Osteoblast (primary cell): ENCODE measurements at regions not wholly inside any gene's neighbourhood (a gene's known extent, or its start where the extent isn't known, plus 50 kb on each side); places are given as distances from the start of the nearest gene placed in this dataset.

ENCODE experiments used
- DNase-seq: peaks from one replicate; pipeline ENCODE4 v3.0.0; 2011; ENCODE audit warnings: low spot score, mixed read lengths; ENCODE audit not compliant: insufficient read length; ENCODE audit errors: missing footprints
- H2AFZ ChIP-seq: 2 replicates; pipeline ENCODE4 v1.6.0; 2011; ENCODE audit warnings: mild to moderate bottlenecking, low read length
- H3K27ac ChIP-seq: 2 replicates; pipeline ENCODE4 v1.5.1; 2011; ENCODE audit warnings: mild to moderate bottlenecking, low read depth, low read length, moderate library complexity
- H3K27me3 ChIP-seq: 2 replicates; pipeline ENCODE4 v1.6.0; 2012; ENCODE audit warnings: mild to moderate bottlenecking, control low read depth, inconsistent platforms, low read length, moderate library complexity; ENCODE audit not compliant: insufficient read depth
- H3K36me3 ChIP-seq: 2 replicates; pipeline ENCODE4 v1.5.1; 2011; ENCODE audit warnings: mild to moderate bottlenecking, low read length, control low read depth, moderate library complexity; ENCODE audit not compliant: insufficient read depth
- H3K4me1 ChIP-seq: 2 replicates; pipeline ENCODE4 v1.5.1; 2011; ENCODE audit warnings: mild to moderate bottlenecking, low read length, control low read depth, moderate library complexity; ENCODE audit not compliant: insufficient read depth
- H3K4me2 ChIP-seq: 2 replicates; pipeline ENCODE4 v1.6.0; 2011; ENCODE audit warnings: mild to moderate bottlenecking, low read length; ENCODE audit not compliant: insufficient read depth
- H3K4me3 ChIP-seq: fragments of 200-600 bp; sonication (generic); 3 replicates; pipeline ENCODE4 v1.5.1; 2012; ENCODE audit warnings: mild to moderate bottlenecking, low read length, inconsistent platforms; ENCODE audit not compliant: insufficient read depth
- H3K79me2 ChIP-seq: 2 replicates; pipeline ENCODE4 v1.6.0; 2012; ENCODE audit warnings: mild to moderate bottlenecking, low read length, control low read depth, inconsistent platforms; ENCODE audit not compliant: insufficient read depth
- H3K9me3 ChIP-seq: 2 replicates; pipeline ENCODE4 v1.5.1; 2011; ENCODE audit warnings: low read depth, low read length, control low read depth
- H4K20me1 ChIP-seq: 2 replicates; pipeline ENCODE4 v1.6.0; 2012; ENCODE audit warnings: mild to moderate bottlenecking, low read length, control low read depth; ENCODE audit not compliant: insufficient read depth
- CTCF ChIP-seq: IDR thresholded peaks from 2 replicates; pipeline ENCODE4 v1.5.1; 2011; ENCODE audit warnings: mild to moderate bottlenecking, low read depth, low read length, moderate library complexity; ENCODE audit errors: extremely low read depth

DNA sequence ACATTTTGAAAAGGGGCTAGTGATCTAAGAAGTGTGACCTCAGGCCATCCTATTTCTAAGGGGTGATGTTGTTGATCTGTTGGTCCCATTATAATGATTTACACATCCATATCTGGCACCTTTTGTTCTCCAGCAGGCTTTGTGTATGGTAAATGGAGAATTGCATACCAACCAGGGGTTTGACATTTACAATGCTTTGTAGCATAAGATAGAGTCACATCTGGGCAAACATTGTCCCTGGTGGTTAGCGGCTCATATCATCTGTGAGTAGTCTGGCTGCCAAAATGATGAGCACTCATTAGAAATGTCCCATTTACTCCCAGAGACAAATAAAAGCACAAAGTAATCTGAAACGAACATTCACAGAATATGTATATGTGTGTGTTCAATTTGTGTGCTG, 1775.5 kb upstream of the CELF4 start:
- H3K4me1 ChIP-seq, result no peaks in the 10 kb centered on the region
- H3K9me3 ChIP-seq, result no peaks in the 10 kb centered on the region
- no peak overlapping the region for H2AFZ ChIP-seq
- no peaks in the 10 kb centered on the region for H3K27me3 ChIP-seq
- DNase-seq, result no peak
- H4K20me1 ChIP-seq, result no peaks in the 10 kb centered on the region
- TF ChIP-seq CTCF, result no peak
- no peaks in the 10 kb centered on the region for H3K36me3 ChIP-seq
- no peaks in the 10 kb centered on the region for H3K79me2 ChIP-seq
- H3K4me2 ChIP-seq, result no peak overlapping the region
- no peak overlapping the region for H3K4me3 ChIP-seq
- no peak overlapping the region for H3K27ac ChIP-seq

- H3K4me3 ChIP-seq, result no peak overlapping the region
- H3K27ac ChIP-seq, result no peak overlapping the region
- H3K79me2 ChIP-seq, result no peaks in the 10 kb centered on the region
- no peaks in the 10 kb centered on the region for H3K9me3 ChIP-seq
- H2AFZ ChIP-seq, result no peak overlapping the region
- H3K4me2 ChIP-seq, result no peak overlapping the region
- H3K36me3 ChIP-seq, result no peaks in the 10 kb centered on the region
- no peaks in the 10 kb centered on the region for H3K4me1 ChIP-seq
- no peaks in the 10 kb centered on the region for H3K27me3 ChIP-seq
- TF ChIP-seq CTCF, result no peak
- no peak for DNase-seq
- no peaks in the 10 kb centered on the region for H4K20me1 ChIP-seq
These were observed 1774.8 kb upstream of the CELF4 start for GRCh38 chr18:39340418-39340817.

DNA sequence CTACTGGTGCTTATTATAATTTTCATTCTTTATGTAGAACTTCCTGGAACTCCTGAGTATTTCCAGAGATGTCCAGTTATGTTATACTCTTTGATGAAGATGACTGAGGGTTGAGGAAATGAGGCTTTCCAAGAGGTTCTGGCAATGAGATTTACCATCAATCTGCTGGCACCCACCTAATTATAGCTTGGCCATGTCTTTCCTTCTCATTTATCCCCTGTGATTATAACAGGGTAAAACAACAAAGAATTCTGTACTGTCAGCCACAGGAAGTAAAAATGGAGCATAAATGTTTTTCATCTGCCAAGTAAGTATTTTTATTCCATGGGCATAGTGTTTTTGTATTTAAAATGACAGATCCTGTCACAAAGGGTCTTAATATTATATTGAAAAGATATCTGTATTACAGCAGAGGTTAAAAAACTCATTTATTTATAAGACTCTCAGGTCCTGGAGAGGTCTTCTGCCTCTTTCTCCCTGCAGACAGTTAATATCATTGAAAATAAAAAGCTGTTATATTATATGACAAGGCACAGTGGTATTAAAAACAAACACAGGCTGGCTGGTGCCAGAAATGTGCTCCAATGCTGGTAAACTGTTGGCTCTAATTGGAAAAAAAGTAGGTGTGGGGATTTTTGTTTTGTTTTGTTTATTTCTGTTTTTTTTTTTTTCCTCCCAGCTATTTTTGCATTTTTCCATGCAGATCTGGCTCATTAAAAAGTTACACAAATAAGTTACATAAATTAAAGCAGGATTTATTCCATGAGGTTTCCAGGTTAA, 1764.1 kb upstream of the CELF4 start:
- no peak for TF ChIP-seq CTCF
- no peak for DNase-seq

GRCh38 chr18:39326772-39327171, 1761.2 kb upstream of the CELF4 start:
- Histone ChIP-seq H3K27me3 (no peaks in the 10 kb centered on the region), H3K4me2 (no peak overlapping the region), H3K9me3 (no peaks in the 10 kb centered on the region), H3K27ac (no peak overlapping the region), H3K4me3 (no peak overlapping the region), H3K79me2 (no peaks in the 10 kb centered on the region), H3K4me1 (no peaks in the 10 kb centered on the region), H3K36me3 (no peaks in the 10 kb centered on the region), H2AFZ (no peak overlapping the region), H4K20me1 (no peaks in the 10 kb centered on the region)
- DNase-seq, result no peak
- no peak for TF ChIP-seq CTCF

More for the DNA sequence above, 1764.1 kb upstream of the CELF4 start:
- Histone ChIP-seq H3K79me2 (no peaks in the 10 kb centered on the region), H3K9me3 (no peaks in the 10 kb centered on the region), H3K4me3 (no peak overlapping the region), H3K36me3 (no peaks in the 10 kb centered on the region), H4K20me1 (no peaks in the 10 kb centered on the region), H3K27ac (no peak overlapping the region), H3K4me2 (no peak overlapping the region), H3K27me3 (no peaks in the 10 kb centered on the region), H3K4me1 (no peaks in the 10 kb centered on the region), H2AFZ (no peak overlapping the region)
